GM18861 (cell line): ENCODE measurements at regions not wholly inside any gene's neighbourhood (a gene's known extent, or its start where the extent isn't known, plus 50 kb on each side); places are given as distances from the start of the nearest gene placed in this dataset.
"Not testable (repeated sequence)": the region's sequence is repeated elsewhere in the genome, so short reads cannot be mapped to it uniquely, and the experiment has no call there.

Experiments used
- ATAC-seq: cut with Tn5 transposase; IDR thresholded peaks from one replicate; pipeline ENCODE4 v1.9.1; 2021; ENCODE audit not compliant: unreplicated experiment

DNA sequence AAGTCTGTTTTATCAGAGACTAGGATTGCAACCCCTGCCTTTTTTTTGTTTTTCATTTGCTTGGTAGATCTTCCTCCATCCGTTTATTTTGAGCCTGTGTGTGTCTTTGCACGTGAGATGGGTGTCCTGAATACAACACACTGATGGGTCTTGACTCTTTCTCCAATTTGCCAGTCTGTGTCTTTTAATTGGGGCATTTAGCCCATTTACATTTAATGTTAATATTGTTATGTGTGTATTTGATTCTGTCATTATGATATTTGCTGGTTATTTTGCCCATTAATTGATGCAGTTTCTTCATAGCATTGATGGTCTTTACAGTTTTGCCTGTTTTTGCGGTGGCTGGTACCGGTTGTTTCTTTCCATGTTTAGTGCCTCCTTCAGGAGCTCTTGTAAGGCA lies 116.0 kb upstream of the PALM2AKAP2 start:
- not testable (repeated sequence) for ATAC-seq

DNA sequence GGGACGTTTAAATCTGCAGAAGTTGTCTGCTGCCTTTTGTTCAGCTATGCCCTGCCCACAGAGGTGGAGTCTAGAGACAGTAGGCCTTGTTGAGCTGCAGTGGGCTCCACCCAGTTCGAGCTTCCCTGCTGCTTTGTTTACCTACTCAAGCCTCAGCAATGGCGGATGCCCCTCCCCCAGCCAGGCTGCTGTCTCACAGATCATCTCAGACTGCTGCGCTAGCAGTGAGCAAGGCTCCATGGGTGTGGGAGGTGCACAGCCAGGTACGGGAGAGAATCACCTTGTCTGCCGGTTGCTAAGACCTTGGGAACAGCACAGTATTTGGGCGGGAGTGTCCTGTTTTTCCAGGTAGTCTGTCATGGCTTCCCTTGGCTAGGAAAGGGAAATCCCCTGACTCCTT lies 114.3 kb upstream of the PALM2AKAP2 start:
- not testable (repeated sequence) for ATAC-seq

DNA sequence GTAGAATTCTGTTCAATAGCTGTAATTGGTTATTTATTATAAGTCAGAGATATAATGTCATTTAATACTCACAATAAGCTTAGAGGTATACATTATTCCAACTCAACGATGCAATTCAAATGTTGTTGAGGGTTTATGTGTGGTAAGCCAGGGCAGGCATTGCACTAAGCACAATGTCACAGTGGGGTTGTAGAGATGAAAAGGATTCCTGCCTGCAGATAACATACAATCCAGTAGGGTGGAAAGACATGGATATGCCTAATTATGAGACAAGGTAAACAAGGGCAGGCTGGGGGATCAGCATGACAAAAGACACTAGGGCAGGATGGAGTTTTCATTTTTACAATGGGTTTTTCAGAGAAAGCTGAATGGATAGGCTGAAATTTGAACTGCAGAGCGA lies 98.7 kb upstream of the PALM2AKAP2 start:
- no peak for ATAC-seq

DNA sequence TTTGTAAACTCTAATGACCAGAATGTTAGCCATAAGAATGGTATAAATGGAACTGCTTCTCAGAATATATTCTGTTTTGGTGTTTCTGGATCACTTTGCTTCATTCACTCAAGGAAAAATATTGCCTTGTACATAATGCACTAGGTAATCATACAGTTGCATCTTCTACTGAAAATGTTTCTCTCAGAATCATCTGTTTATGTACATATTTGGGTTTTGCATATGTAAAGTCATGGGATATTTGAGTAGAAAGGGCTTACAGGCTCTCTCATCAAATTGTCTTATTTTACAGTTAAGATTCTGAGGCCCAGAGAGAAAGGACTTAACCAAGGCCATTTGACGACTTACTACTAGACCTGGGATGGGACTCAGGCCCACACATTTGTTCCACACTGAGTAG lies 97.8 kb upstream of the PALM2AKAP2 start:
- ATAC-seq: no peak

DNA sequence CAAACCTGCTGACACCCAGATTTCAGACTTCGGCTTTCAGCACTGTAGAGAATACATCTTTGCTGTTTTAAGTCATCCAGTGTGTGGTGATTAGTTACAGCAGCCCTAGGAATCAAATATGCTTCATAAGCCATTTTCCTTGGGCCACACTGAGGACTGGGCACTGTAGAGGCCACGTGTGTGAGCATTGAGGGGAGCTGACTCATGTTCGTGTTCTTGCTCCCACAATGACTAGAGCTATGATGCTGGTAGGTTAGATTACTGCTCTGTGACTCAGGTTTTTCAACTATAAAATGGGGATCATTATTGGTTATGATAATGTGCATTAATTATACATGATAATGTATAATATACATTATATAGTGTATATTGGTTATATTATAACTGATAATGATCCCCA lies 96.5 kb upstream of the PALM2AKAP2 start:
- ATAC-seq: no peak

DNA sequence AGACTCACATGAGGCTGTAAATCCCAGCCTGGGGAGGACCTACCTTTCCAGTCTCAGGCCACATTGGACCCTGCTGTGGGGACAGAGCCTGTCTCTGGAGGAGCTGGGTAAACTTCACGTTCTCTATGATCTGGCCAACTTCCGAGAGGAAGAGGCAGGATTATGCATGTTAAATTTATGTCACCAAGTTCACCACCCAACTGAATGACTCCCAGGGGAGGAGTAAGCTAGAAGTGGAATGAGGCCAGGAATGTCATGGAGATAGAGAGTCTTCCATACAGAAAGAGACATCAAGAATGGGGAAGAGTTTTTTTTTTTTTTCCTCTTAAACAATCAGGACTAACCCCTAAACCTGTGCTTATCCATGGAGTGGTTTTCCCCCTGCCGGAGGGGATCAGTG lies 90.3 kb upstream of the PALM2AKAP2 start:
- no peak for ATAC-seq

DNA sequence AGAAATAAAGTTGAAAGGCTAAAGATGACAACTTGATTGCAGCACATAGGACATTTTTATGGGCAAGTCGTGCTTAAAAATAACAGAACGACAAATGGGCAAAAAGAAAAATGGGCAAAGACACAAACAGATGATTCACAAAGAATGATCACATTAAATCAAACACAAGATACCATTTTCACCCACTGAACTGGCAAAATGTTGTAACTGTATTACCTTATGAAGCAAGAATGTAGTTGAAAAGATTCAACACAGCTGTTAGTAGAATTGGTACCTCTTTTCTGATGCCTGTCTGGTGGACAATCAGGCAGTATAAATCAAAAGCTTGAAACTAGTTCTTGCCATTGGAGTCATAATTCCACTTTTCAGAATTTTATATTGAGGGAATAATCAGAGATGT lies 81.0 kb upstream of the PALM2AKAP2 start:
- ATAC-seq: no peak

DNA sequence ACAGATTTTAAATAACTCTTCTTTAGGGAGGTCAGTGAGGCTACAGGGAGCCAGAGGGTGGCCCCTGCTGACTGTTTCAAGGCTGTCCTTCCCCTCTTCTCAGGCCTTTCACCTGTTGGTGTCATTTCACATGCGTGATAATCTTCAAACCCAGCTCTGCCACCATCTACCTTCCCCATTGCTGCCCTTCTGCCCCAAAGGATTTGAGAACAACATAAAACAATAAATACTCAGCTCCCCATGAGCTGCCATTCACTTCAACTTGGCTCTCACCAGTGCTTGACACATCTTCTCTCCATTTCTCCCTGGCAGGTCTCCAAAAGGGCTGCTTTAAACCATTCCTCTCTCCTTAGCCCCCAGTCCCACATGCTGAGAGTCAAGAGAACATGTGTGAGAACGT lies 75.5 kb upstream of the PALM2AKAP2 start:
- no peak for ATAC-seq

DNA sequence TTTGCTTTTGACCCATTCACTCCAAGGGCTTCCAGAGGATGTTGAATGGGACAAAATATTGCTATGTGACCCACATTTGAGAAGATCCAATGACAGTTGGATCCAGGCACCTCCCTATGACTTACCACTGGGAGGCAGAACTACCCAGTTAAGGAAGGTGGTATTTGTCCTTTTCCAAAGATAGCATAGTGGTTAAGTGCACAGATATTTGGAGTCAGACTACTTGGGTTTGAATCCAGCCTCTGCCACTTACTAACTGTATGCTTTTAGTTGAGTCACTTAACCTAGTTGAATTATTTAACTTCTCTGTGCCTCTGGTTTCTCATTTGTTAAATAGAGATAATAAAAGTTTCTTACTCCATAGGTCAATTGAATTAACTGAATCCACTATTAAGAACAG lies 74.5 kb upstream of the PALM2AKAP2 start:
- no peak for ATAC-seq

DNA sequence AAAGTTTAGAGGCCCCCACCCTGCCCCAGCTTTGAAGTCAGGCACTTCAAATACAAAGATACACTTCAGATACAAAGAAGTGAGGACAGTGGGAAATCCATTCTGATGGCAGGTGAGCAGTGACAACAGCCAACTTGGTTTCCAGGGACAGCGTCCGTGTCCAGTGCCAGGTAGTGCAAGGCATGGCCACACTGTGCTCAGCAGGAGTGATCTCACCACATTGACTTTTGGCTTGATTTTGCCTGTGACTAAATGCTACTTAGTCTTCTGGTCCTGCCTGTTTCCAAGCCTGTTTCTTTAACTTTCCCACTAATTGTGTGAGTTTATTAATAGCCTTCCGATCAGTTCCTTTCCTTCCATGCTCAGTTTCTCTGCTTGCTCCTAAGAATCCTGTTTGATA lies 72.6 kb upstream of the PALM2AKAP2 start:
- ATAC-seq: no peak

DNA sequence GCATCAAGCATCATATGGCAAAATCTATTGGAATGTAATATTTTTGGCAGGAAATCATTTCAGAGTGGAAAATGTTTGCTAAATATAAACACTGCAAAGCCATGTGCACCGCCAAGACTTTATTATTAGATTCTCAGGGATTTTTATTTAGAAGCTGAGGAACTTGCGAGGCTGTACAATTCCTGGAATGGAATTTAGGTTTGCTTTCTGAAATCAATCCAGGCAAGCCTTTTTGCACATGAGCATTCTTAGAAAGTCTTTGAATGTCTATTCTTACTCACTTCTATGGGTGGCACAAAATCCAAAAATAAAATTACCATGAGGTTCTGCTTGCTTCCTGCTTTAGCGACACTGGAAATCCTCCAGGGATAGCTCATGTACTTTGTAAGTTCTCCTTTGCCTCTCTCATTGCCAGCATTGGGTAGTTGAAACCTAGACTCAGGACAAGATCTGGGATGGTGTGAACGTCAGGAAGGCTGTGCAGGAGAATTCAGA lies 71.5 kb upstream of the PALM2AKAP2 start:
- ATAC-seq: no peak

DNA sequence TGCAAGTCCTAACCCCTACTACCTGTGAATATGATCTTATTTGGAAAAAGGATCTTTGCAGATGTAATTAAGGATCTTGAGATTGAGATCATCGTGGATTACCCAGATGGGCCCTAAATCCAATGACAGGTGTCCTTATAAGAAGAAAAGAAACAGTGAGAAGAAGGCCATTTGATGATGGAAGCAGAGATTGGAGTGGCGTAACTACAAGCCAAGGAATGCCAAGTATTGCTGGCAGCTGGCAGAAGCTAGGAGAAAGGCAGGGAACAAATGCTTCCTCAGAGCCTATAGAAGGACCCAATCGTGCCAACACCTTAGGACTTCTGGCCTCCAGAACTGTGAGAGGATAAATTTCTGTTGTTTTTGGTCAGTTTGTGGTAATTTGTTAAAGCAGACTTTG lies 70.1 kb upstream of the PALM2AKAP2 start:
- no peak for ATAC-seq

DNA sequence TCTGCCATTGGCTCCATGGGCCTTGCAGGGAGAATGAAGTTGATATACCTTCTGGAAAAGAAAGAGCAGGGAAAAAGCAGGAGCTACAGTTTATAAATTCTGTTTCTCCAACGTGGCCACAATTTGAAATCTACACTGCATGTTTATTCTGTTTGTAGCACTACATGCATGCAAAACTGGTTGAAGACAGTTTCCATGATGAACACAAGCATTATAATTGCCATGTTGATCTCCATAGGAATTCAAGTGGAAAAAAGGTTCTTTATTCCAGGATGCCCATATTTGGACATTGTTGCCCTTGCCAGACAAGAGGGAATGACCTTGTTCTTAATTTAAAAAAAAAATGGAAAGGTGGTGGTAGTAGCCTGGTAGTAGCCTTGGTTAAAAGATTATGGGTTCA lies 69.2 kb upstream of the PALM2AKAP2 start:
- ATAC-seq: no peak

DNA sequence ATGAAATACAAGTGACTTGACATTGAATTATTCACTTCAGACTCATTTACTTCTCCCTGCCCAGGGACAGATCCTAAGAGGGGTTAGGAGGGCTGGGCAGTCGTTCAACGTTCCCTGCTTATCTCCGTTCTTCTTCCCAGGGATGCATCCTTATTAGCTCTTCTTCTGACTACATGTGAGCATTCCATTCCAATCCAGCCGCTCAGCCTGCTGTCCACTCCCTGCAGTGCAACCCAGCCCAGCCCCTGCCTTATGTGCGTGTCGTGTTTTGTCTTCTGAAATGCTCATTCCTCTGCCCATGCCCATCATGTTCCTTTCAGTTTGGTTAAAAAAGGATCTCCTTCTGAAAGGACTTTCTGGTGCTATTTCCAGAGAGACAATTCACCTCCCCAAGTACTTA lies 64.7 kb upstream of the PALM2AKAP2 start:
- ATAC-seq: no peak

DNA sequence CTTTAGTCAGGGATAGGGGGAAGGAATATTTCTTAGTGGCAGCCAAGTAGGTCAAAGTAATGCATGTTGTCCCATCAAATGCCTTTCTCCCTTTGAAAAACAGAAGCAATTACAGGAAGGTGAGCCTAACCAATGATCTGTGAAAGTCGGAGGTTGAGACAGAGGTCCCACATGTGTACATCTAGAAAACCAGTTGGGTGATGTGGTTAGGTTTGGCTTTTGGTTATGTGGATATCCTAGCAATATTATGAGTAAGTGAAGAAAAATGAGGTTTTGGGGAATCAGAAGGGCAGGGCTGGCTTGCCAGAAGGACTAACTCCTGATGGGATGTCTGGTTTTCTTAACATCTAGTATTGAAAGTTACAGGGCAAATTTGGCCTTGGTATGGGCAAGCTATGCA lies 63.4 kb upstream of the PALM2AKAP2 start:
- no peak for ATAC-seq

DNA sequence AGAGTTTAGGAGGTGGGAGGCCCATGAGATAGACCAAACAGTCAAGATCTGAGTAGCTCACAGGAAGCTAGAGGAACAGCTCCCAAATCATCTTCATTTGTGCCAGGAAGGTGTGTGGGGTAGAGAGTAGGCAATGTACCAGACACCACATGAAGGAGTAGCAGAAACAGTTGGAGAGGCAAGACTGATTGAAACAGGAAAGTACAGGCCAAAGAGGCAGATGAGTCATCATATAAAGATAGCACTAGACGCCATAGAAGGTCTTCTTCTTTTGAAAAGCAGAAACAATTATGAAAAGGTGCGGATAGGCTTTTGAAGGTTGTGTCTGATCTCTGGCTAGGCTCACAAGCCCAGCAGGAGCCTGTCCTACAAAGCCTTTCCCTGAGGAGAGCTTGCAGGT lies 62.7 kb upstream of the PALM2AKAP2 start:
- ATAC-seq: no peak

DNA sequence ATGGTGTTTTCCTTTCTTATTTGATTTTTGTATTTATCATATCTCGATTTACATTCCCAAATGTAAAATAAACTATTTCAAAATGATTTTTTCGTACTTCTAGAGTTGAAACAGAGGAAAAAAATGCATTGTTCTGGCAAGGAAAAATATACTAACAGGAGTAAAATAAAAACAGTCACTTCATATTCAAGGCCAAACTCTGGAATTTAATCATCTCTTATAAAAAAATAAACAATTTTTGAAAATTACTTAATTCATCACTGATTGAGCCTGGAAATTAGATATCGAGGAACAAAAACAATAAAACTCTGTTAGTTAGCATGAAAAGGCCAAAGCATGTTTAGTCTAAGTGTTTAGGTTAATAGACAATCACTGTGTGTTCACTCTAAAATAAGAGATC lies 61.1 kb upstream of the PALM2AKAP2 start:
- ATAC-seq: no peak

DNA sequence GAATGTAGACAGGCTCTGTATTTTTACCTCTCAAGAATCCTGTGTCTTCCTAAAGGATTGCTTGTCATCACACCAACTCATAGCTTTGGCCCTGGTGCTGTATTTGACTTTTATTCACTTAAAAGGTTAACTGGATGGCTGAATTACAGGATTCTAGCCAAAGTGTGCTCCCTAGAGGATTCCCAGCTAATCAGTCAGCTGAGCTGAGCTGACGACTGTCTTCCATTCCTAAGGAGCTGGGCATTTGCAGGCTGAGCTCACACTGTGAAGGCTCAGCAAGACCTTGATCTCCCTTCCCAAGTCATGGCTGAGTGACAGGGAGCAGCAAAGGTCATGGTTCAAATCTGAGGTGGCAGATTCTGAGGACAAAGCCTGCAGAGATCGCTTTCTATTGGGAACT lies 59.0 kb upstream of the PALM2AKAP2 start:
- no peak for ATAC-seq

DNA sequence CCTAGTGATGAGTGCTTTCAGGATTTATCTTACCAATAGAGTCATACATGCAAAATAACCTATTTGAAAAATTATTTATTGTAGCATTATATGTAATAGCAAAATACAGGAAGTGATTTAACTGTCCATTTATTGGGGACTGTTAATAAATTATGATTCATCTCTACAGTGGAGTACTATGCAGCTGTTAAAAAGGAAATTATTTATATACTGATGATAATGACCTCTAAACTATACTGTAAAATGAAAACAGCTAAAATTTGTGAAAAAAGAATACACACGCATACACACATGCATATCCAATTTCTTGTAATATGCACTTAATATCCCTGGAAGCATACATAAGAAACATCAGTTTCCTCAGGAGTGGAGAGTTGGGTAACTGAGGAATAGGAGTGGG lies 58.0 kb upstream of the PALM2AKAP2 start:
- ATAC-seq: no peak

DNA sequence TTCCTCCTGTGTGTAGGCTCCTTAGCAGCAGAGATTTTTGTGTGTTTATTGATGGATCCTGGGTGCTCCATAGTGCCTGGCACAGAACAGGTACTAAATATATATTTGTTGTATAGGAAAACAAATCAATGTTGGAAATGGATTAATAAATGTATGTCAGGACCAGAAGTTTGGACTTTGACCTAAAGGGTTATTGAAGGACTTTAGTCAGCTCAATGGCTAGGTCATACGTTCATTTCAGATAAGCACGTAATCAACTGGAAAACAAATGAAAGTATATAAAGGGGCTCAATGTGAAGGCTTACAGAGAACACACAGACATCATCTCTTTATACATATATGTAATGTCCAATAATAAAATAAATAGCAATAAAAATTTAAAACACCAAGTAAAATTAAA lies 56.2 kb upstream of the PALM2AKAP2 start:
- ATAC-seq: no peak

DNA sequence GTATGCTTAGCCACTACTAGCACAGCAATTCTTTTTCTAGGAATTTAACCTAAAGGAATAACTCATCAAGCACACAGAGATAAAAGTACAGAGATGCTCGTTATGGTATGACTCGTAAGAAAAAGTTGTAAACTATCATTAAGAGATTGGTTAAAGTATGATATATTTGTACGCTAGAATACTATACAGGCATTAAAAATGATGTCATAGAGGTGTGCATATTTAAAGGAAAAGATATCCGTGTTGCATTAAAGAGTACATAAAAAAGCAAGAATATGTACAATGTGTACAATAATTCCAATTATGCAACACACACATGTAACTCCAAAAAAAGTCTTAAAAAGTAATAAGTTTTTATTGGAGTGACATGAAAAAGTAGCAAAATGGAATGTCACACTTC lies 54.5 kb upstream of the PALM2AKAP2 start:
- ATAC-seq: no peak

DNA sequence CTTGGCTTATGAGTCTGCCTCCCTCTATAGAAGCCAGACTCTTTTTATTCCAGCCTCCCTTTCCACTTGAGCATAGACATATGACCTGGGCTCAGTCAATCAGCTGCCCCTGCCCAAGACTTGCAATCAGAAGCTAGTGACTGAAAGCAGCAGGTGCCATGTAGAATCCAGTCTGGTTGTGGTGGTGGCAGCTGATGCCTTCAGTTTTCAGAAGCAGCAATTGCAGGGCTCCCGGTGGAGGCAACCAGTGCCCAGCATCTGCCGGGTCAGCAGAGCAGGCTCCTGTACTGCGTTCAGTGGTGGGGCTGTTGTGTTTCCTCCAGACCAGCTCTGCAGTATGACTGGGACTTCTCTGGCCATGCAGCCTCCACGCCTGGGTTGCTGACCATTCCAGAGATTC lies 53.9 kb upstream of the PALM2AKAP2 start:
- ATAC-seq: no peak

DNA sequence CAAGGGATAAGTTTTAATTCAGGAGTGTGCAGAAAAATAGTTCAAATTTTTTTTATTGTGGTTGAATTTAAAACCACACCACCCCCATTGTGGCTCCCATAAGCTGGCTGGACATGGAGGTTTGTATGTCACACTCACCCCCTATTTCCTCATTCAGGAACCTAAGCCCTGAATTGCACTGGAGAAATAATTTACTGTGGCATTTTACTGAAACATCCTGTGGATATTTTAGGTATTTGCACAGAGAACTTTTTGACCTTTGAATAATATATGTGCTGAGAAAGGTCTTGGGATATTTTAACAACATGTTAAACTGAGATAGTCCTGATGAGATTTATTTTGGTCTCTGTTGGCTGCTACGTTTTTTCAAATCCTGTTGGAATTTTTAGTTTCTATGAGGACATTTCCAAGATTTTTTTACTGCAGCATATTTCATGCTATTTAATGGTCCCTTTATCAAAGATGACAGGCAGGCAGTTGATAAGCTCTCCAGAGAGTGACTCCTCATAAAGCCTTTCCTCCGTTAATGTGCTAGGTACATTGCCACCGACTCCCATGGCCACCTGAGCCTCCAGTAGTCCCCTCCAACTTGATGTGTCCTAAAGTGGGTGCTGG lies 51.2 kb upstream of the PALM2AKAP2 start:
- no peak for ATAC-seq

DNA sequence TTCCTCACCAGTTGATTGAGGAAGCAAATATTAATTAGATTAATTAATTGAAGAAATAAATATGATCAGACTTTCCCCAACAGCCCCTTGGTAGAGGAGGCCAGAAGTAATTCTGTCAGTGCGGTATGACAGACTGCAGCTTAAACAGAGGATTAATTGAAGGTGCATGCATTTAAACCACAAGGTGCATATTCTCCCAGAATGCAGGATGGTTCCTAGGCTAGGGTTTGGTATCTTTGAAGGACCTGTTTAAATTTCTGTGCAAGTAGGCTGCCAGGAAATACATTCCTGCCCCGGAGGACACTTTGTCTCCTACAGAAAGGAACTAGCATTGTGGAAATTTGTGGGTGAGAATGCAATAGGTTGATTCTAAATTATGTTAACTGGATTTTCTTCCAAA lies 50.5 kb upstream of the PALM2AKAP2 start:
- no peak for ATAC-seq
